H9 (cell line): ENCODE measurements at regions not wholly inside any gene's neighbourhood (a gene's known extent, or its start where the extent isn't known, plus 50 kb on each side); places are given as distances from the start of the nearest gene placed in this dataset.

ENCODE experiments used
- DNase-seq: peaks from one replicate; pipeline ENCODE4 v3.0.0-alpha.2; 2017
- H2AFZ ChIP-seq: one replicate; pipeline ENCODE4 v1.6.1; 2013; ENCODE audit warnings: mild to moderate bottlenecking, low read length, control low read depth, moderate library complexity
- H2AK5ac ChIP-seq: 2 replicates; pipeline ENCODE4 v1.6.1; 2013; ENCODE audit warnings: low read length, control low read depth, mixed read lengths; ENCODE audit not compliant: insufficient read length
- H2BK120ac ChIP-seq: one replicate; pipeline ENCODE4 v1.6.1; 2013; ENCODE audit warnings: low read depth, mild to moderate bottlenecking, low read length, control low read depth, inconsistent platforms; ENCODE audit not compliant: poor library complexity, severe bottlenecking
- H2BK12ac ChIP-seq: 2 replicates; pipeline ENCODE4 v1.6.1; 2013; ENCODE audit warnings: low read length, control low read depth, mixed read lengths, low read depth; ENCODE audit not compliant: insufficient read length
- H2BK15ac ChIP-seq: 2 replicates; pipeline ENCODE4 v1.6.1; 2013; ENCODE audit warnings: low read depth, low read length, control low read depth
- H2BK20ac ChIP-seq: one replicate; pipeline ENCODE4 v1.6.1; 2013; ENCODE audit warnings: low read depth, mild to moderate bottlenecking, low read length, control low read depth, inconsistent platforms; ENCODE audit not compliant: poor library complexity, severe bottlenecking
- H2BK5ac ChIP-seq: 2 replicates; pipeline ENCODE4 v1.6.1; 2013; ENCODE audit warnings: low read length, control low read depth, mixed read lengths; ENCODE audit not compliant: insufficient read length
- H3K14ac ChIP-seq: 2 replicates; pipeline ENCODE4 v1.6.1; 2013; ENCODE audit warnings: low read length, control low read depth; ENCODE audit not compliant: insufficient read depth
- H3K18ac ChIP-seq: 2 replicates; pipeline ENCODE4 v1.6.1; 2013; ENCODE audit warnings: low read depth, mild to moderate bottlenecking, mixed read lengths, low read length, control low read depth; ENCODE audit not compliant: insufficient read length
- H3K23ac ChIP-seq: 2 replicates; pipeline ENCODE4 v1.6.1; 2013; ENCODE audit warnings: low read length, control low read depth, mixed read lengths, low read depth; ENCODE audit not compliant: insufficient read length
- H3K23me2 ChIP-seq: 2 replicates; pipeline ENCODE4 v1.6.1; 2013; ENCODE audit warnings: low read depth, mild to moderate bottlenecking, mixed read lengths, low read length, control low read depth; ENCODE audit not compliant: insufficient read length, poor library complexity, severe bottlenecking
- H3K27ac ChIP-seq: 2 replicates; pipeline ENCODE4 v1.5.1; 2013; ENCODE audit warnings: low read length, control low read depth, mixed read lengths, low read depth; ENCODE audit not compliant: insufficient read length
- H3K27me3 ChIP-seq: 2 replicates; pipeline ENCODE4 v1.6.1; 2013; ENCODE audit warnings: low read length, control low read depth, inconsistent platforms; ENCODE audit not compliant: insufficient read depth
- H3K4ac ChIP-seq: 2 replicates; pipeline ENCODE4 v1.6.1; 2013; ENCODE audit warnings: low read depth, mild to moderate bottlenecking, control low read depth, inconsistent platforms, low read length, moderate library complexity
- H3K4me1 ChIP-seq: 2 replicates; pipeline ENCODE4 v1.6.1; 2013; ENCODE audit warnings: low read length, control low read depth, inconsistent platforms; ENCODE audit not compliant: insufficient read depth
- H3K4me2 ChIP-seq: 2 replicates; pipeline ENCODE4 v1.6.1; 2013; ENCODE audit warnings: low read length, control low read depth, mixed read lengths; ENCODE audit not compliant: insufficient read length, insufficient read depth
- H3K56ac ChIP-seq: 2 replicates; pipeline ENCODE4 v1.6.1; 2013; ENCODE audit warnings: low read depth, mild to moderate bottlenecking, mixed read lengths, low read length, control low read depth; ENCODE audit not compliant: insufficient read length
- H3K79me1 ChIP-seq: 2 replicates; pipeline ENCODE4 v1.6.1; 2013; ENCODE audit warnings: low read depth, mild to moderate bottlenecking, moderate library complexity, low read length, control low read depth, inconsistent platforms; ENCODE audit not compliant: insufficient read depth, poor library complexity, severe bottlenecking
- H3K79me2 ChIP-seq: 2 replicates; pipeline ENCODE4 v1.6.1; 2013; ENCODE audit warnings: low read length, control low read depth, inconsistent platforms; ENCODE audit not compliant: insufficient read depth
- H3K9ac ChIP-seq: 2 replicates; pipeline ENCODE4 v1.6.1; 2013; ENCODE audit warnings: low read length, control low read depth, mixed read lengths; ENCODE audit not compliant: insufficient read length; ENCODE audit errors: extremely low read depth
- H3K9me3 ChIP-seq: one replicate; pipeline ENCODE4 v1.6.1; 2013; ENCODE audit warnings: low read depth, low read length, inconsistent platforms; ENCODE audit not compliant: control insufficient read depth
- H3T11ph ChIP-seq: one replicate; pipeline ENCODE4 v1.6.1; 2013; ENCODE audit warnings: mild to moderate bottlenecking, low read length, control low read depth, inconsistent platforms
- H4K20me1 ChIP-seq: one replicate; pipeline ENCODE4 v1.6.1; 2013; ENCODE audit not compliant: control insufficient read depth, insufficient read length, insufficient read depth
- H4K5ac ChIP-seq: 2 replicates; pipeline ENCODE4 v1.6.1; 2013; ENCODE audit warnings: low read depth, mild to moderate bottlenecking, mixed read lengths, low read length, control low read depth; ENCODE audit not compliant: insufficient read length
- H4K8ac ChIP-seq: replicated peaks from 2 replicates; pipeline ENCODE4 v1.6.1; 2013; ENCODE audit warnings: low read length, control low read depth, mixed read lengths, low read depth; ENCODE audit not compliant: insufficient read length
- H4K91ac ChIP-seq: 2 replicates; pipeline ENCODE4 v1.6.1; 2013; ENCODE audit warnings: low read depth, mild to moderate bottlenecking, moderate library complexity, mixed read lengths, low read length, control low read depth; ENCODE audit not compliant: insufficient read length
- H3K27ac Mint-ChIP-seq, 3 experiments: 2 replicates in 2 of 3; 3 replicates in 1 of 3; pipeline ENCODE4 v1.8.0; 2020 to 2021; ENCODE audit warnings: mixed read lengths in 3 of 3, mild to moderate bottlenecking in 1 of 3, moderate library complexity in 1 of 3
- H3K27me3 Mint-ChIP-seq: 2 replicates; pipeline ENCODE4 v1.8.0; 2021; ENCODE audit warnings: low read depth, mild to moderate bottlenecking, moderate library complexity, mixed read lengths
- H3K36me3 Mint-ChIP-seq, 3 experiments: 2 replicates in 2 of 3; 3 replicates in 1 of 3; pipeline ENCODE4 v1.8.0; 2020 to 2021; ENCODE audit warnings: low read depth in 3 of 3, mixed read lengths in 3 of 3; ENCODE audit not compliant: insufficient read depth in 1 of 3
- H3K4me1 Mint-ChIP-seq, 2 experiments: 2 replicates each; pipeline ENCODE4 v1.8.0; 2020; ENCODE audit warnings: mixed read lengths in 2 of 2
- H3K4me3 Mint-ChIP-seq, 2 experiments: 2 replicates in 1 of 2; 3 replicates in 1 of 2; pipeline ENCODE4 v1.8.0; 2020 to 2021; ENCODE audit warnings: mild to moderate bottlenecking in 2 of 2, mixed read lengths in 2 of 2, moderate library complexity in 1 of 2
- H3K9me3 Mint-ChIP-seq, 2 experiments: 2 replicates in 1 of 2; 3 replicates in 1 of 2; pipeline ENCODE4 v1.8.0; 2020; ENCODE audit warnings: mild to moderate bottlenecking in 2 of 2, mixed read lengths in 2 of 2, moderate library complexity in 1 of 2
- WGBS: extraction: QIAGEN DNeasy Blood & Tissue Kit; methylation state at CpG from one replicate; pipeline ENCODE4 v1.1.7; 2013; ENCODE audit warnings: missing lambda C conversion rate, low lambda C conversion rate, mixed read lengths; ENCODE audit not compliant: insufficient read length; ENCODE audit errors: extremely low coverage; 5-methylcytosine and 5-hydroxymethylcytosine counted together
- TF ChIP-seq, protein P1 (sequence below): fragments of 200-600 bp; sonication (generic); conservative IDR thresholded peaks from 3 replicates; pipeline ENCODE4 v1.8.0; 2021; ENCODE audit warnings: antibody characterized with exemption, mild to moderate bottlenecking

DNA sequence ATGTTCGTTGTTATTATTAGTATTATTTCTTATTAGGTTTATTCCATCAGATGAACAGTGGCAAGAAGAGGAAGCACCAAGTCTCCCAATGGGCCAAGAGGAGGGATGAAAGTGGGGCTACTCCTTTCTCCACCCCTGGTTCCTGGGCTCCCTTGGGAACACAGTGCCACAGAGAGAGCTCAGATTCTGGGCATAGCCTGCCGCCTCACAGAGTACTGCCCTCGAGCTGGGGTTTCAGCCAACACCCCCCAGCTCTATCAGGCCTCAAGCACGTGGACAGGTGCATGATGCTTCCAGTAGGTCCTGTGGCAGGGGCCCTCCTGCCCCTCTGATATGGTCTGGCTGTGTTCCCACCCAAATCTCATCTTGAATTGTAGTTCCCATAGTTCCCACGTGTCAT is 103.6 kb upstream of the RNF32 start:
- TF ChIP-seq, protein P1, sequence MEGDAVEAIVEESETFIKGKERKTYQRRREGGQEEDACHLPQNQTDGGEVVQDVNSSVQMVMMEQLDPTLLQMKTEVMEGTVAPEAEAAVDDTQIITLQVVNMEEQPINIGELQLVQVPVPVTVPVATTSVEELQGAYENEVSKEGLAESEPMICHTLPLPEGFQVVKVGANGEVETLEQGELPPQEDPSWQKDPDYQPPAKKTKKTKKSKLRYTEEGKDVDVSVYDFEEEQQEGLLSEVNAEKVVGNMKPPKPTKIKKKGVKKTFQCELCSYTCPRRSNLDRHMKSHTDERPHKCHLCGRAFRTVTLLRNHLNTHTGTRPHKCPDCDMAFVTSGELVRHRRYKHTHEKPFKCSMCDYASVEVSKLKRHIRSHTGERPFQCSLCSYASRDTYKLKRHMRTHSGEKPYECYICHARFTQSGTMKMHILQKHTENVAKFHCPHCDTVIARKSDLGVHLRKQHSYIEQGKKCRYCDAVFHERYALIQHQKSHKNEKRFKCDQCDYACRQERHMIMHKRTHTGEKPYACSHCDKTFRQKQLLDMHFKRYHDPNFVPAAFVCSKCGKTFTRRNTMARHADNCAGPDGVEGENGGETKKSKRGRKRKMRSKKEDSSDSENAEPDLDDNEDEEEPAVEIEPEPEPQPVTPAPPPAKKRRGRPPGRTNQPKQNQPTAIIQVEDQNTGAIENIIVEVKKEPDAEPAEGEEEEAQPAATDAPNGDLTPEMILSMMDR: no peak
- no peak overlapping the region for H3K4me3 Mint-ChIP-seq
- Histone ChIP-seq H4K20me1 (no peaks in the 10 kb centered on the region), H3T11ph (no peak overlapping the region), H3K27ac (no peak overlapping the region), H4K5ac (no peak overlapping the region), H3K79me2 (no peaks in the 10 kb centered on the region), H2BK20ac (no peak overlapping the region), H3K9ac (no peak overlapping the region), H3K4ac (no peak overlapping the region), H2BK12ac (no peak overlapping the region), H3K27me3 (no peaks in the 10 kb centered on the region), H2BK15ac (no peak overlapping the region), H3K18ac (no peak overlapping the region), H2BK5ac (no peak overlapping the region), H3K4me2 (no peak overlapping the region), H3K56ac (no peak overlapping the region), H3K79me1 (no peaks in the 10 kb centered on the region), H3K4me1 (no peaks in the 10 kb centered on the region), H4K8ac (no peak overlapping the region), H2AFZ (no peak overlapping the region), H3K23me2 (no peaks in the 10 kb centered on the region), H3K14ac (no peak overlapping the region), H2AK5ac (no peak overlapping the region), H3K9me3 (no peaks in the 10 kb centered on the region), H3K23ac (no peak overlapping the region), H4K91ac (no peak overlapping the region), H2BK120ac (no peak overlapping the region)
- peaks cover 5% of the 10 kb centered on the region for H3K27me3 Mint-ChIP-seq
- H3K27ac Mint-ChIP-seq: no peak overlapping the region
- WGBS: no CpG with 5 or more reads among the region's 5 CpGs
- DNase-seq: no peak
- H3K36me3 Mint-ChIP-seq: no peaks in the 10 kb centered on the region; a peak in 1 of 7 replicates
- H3K9me3 Mint-ChIP-seq: no peaks in the 10 kb centered on the region
- no peaks in the 10 kb centered on the region; a peak in 1 of 4 replicates for H3K4me1 Mint-ChIP-seq
